RWPE2 (cell line): ENCODE measurements at regions not wholly inside any gene's neighbourhood (a gene's known extent, or its start where the extent isn't known, plus 50 kb on each side); places are given as distances from the start of the nearest gene placed in this dataset.
"Not testable (repeated sequence)": the region's sequence is repeated elsewhere in the genome, so short reads cannot be mapped to it uniquely, and the experiment has no call there.

Experiments used
- ATAC-seq: fragments of 200-7000 bp; cut with Tn5 transposase; 3 replicates; pipeline ENCODE4 v1.9.1; 2021; ENCODE audit warnings: low read depth
- DNase-seq: peaks from one replicate; pipeline ENCODE4 v3.0.0-alpha.2; 2020; ENCODE audit warnings: low spot score
- H3K27ac ChIP-seq: fragments of 450-650 bp; 2 replicates; pipeline ENCODE4 v1.5.1; 2017; ENCODE audit warnings: mild to moderate bottlenecking; ENCODE audit not compliant: poor library complexity, severe bottlenecking
- H3K27me3 ChIP-seq: fragments of 250-450 bp; sonication (Bioruptor Pico); 2 replicates; pipeline ENCODE4 v1.5.1; 2021; ENCODE audit warnings: mild to moderate bottlenecking, moderate library complexity; ENCODE audit not compliant: insufficient read depth, poor library complexity, severe bottlenecking
- H3K36me3 ChIP-seq: fragments of 250-450 bp; sonication (Bioruptor Pico); 2 replicates; pipeline ENCODE4 v1.5.1; 2020; ENCODE audit warnings: low read depth, mild to moderate bottlenecking, moderate library complexity
- H3K4me1 ChIP-seq: fragments of 250-450 bp; sonication (Bioruptor Pico); 2 replicates; pipeline ENCODE4 v1.5.1; 2021; ENCODE audit warnings: mild to moderate bottlenecking, moderate library complexity; ENCODE audit not compliant: insufficient read depth, poor library complexity, severe bottlenecking
- H3K4me3 ChIP-seq: fragments of 250-450 bp; sonication (Bioruptor Pico); 2 replicates; pipeline ENCODE4 v1.5.1; 2021; ENCODE audit warnings: mild to moderate bottlenecking, moderate library complexity; ENCODE audit not compliant: severe bottlenecking
- H3K9me3 ChIP-seq: fragments of 250-450 bp; sonication (Bioruptor Pico); 2 replicates; pipeline ENCODE4 v1.5.1; 2021; ENCODE audit warnings: mild to moderate bottlenecking, moderate library complexity; ENCODE audit not compliant: severe bottlenecking
- CTCF ChIP-seq: fragments of 450-650 bp; IDR thresholded peaks from one replicate; pipeline ENCODE4 v1.5.1; 2017; ENCODE audit warnings: mild to moderate bottlenecking, moderate library complexity; ENCODE audit not compliant: poor library complexity, severe bottlenecking

- Histone ChIP-seq H3K27me3 (no peaks in the 10 kb centered on the region), H3K36me3 (no peaks in the 10 kb centered on the region), H3K4me1 (peaks cover 14% of the 10 kb centered on the region), H3K9me3 (no peaks in the 10 kb centered on the region), H3K27ac (no peak overlapping the region), H3K4me3 (no peak overlapping the region)
- peak; percentile 75 for DNase-seq
- ATAC-seq: no peak
- TF ChIP-seq CTCF: no peak
These were observed 178.8 kb downstream of the POTEB3 start for GRCh38 chr15:21261396-21261964.

- no peak overlapping the region for H3K27ac ChIP-seq
- no peaks in the 10 kb centered on the region for H3K36me3 ChIP-seq
- DNase-seq (peak; percentile 77), ATAC-seq (no peak)
- H3K4me1 ChIP-seq: peaks cover 9% of the 10 kb centered on the region
- no peak overlapping the region for H3K4me3 ChIP-seq
- TF ChIP-seq CTCF: no peak
- no peaks in the 10 kb centered on the region for H3K27me3 ChIP-seq
- H3K9me3 ChIP-seq: no peaks in the 10 kb centered on the region
These were observed 179.3 kb downstream of the POTEB3 start for GRCh38 chr15:21260966-21261395.

GRCh38 chr15:21258635-21259034 is 181.7 kb downstream of the POTEB3 start:
- not testable (repeated sequence) for DNase-seq, H3K9me3 ChIP-seq, H3K4me1 ChIP-seq, H3K4me3 ChIP-seq, H3K27ac ChIP-seq, H3K36me3 ChIP-seq, ATAC-seq, H3K27me3 ChIP-seq

GRCh38 chr15:21249508-21250019 is 190.7 kb downstream of the POTEB3 start:
- not testable (repeated sequence) for H3K4me1 ChIP-seq, H3K36me3 ChIP-seq, DNase-seq, H3K4me3 ChIP-seq, H3K27ac ChIP-seq, H3K9me3 ChIP-seq, H3K27me3 ChIP-seq
- peak; percentile 100 for ATAC-seq
